Neural cell (in vitro differentiated cells): ENCODE measurements at regions not wholly inside any gene's neighbourhood (a gene's known extent, or its start where the extent isn't known, plus 50 kb on each side); places are given as distances from the start of the nearest gene placed in this dataset.

Source experiments
- H2AFZ ChIP-seq: fragments of 200-600, 300-800 bp; sonication (generic), shearing (Covaris generic); 2 replicates; pipeline ENCODE4 v1.6.0; 2014; ENCODE audit warnings: low read depth, mild to moderate bottlenecking, antibody characterized with exemption, low read length, moderate library complexity
- H3F3A ChIP-seq: fragments of 200-600 bp; shearing (Covaris generic); 2 replicates; pipeline ENCODE4 v1.6.1; 2016; ENCODE audit warnings: mild to moderate bottlenecking, moderate library complexity, mixed read lengths, antibody characterized with exemption, low read length; ENCODE audit not compliant: insufficient read depth, poor library complexity, severe bottlenecking
- H3K27ac ChIP-seq: fragments of 200-600, 300-800 bp; sonication (generic), shearing (Covaris generic); 2 replicates; pipeline ENCODE4 v1.5.1; 2014; ENCODE audit warnings: mild to moderate bottlenecking, low read length, moderate library complexity
- H3K27me3 ChIP-seq: fragments of 300-800, 200-600 bp; sonication (generic), shearing (Covaris generic); 2 replicates; pipeline ENCODE4 v1.6.0; 2014; ENCODE audit warnings: mild to moderate bottlenecking, low read depth, low read length, moderate library complexity; ENCODE audit not compliant: insufficient read depth
- H3K36me3 ChIP-seq: fragments of 300-800, 200-600 bp; sonication (generic), shearing (Covaris generic); 2 replicates; pipeline ENCODE4 v1.5.1; 2014; ENCODE audit warnings: mild to moderate bottlenecking, antibody characterized with exemption, low read length, moderate library complexity; ENCODE audit not compliant: insufficient read depth
- H3K4me2 ChIP-seq: fragments of 300-800, 200-600 bp; sonication (generic), shearing (Covaris generic); 2 replicates; pipeline ENCODE4 v1.6.0; 2014; ENCODE audit warnings: mild to moderate bottlenecking, low read length
- H3K4me3 ChIP-seq: fragments of 300-800, 200-600 bp; sonication (generic), shearing (Covaris generic); 2 replicates; pipeline ENCODE4 v1.5.1; 2014; ENCODE audit warnings: mild to moderate bottlenecking, low read length, moderate library complexity
- H3K79me2 ChIP-seq: fragments of 200-600 bp; shearing (Covaris generic); replicated peaks from 2 replicates; pipeline ENCODE4 v1.6.0; 2014; ENCODE audit warnings: mild to moderate bottlenecking, low read length, moderate library complexity; ENCODE audit not compliant: insufficient read depth
- H3K9ac ChIP-seq: fragments of 300-800, 200-600 bp; sonication (generic), shearing (Covaris generic); 2 replicates; pipeline ENCODE4 v1.6.1; 2016; ENCODE audit warnings: mild to moderate bottlenecking, low read length, mixed read lengths
- H3K9me2 ChIP-seq: fragments of 200-600 bp; shearing (Covaris generic); 2 replicates; pipeline ENCODE4 v1.6.1; 2016; ENCODE audit warnings: mild to moderate bottlenecking, low read length, mixed read lengths; ENCODE audit not compliant: insufficient read depth
- H3K9me3 ChIP-seq: fragments of 200-600, 300-800 bp; sonication (generic), shearing (Covaris generic); 2 replicates; pipeline ENCODE4 v1.6.1; 2016; ENCODE audit warnings: mild to moderate bottlenecking, mixed run types, low read length, moderate library complexity, mixed read lengths
- H4K20me1 ChIP-seq: fragments of 200-600 bp; shearing (Covaris generic); 2 replicates; pipeline ENCODE4 v1.6.1; 2016; ENCODE audit warnings: mild to moderate bottlenecking, mixed run types; ENCODE audit not compliant: insufficient read depth
- EP300 ChIP-seq: fragments of 450-650 bp; conservative IDR thresholded peaks from 2 replicates; pipeline ENCODE4 v1.6.1; 2014; ENCODE audit warnings: antibody characterized with exemption, mild to moderate bottlenecking, moderate library complexity; ENCODE audit not compliant: poor library complexity, severe bottlenecking
- EZH2 ChIP-seq: fragments of 200-600, 300-800 bp; shearing (Covaris generic), sonication (generic); IDR thresholded peaks from 2 replicates; pipeline ENCODE4 v1.6.1; 2014; ENCODE audit warnings: antibody characterized with exemption, low read length, borderline replicate concordance, mild to moderate bottlenecking; ENCODE audit not compliant: insufficient read depth, poor library complexity, severe bottlenecking
- MXI1 ChIP-seq: fragments of 450-650 bp; conservative IDR thresholded peaks from 2 replicates; pipeline ENCODE4 v1.6.1; 2014; ENCODE audit warnings: antibody characterized with exemption, mild to moderate bottlenecking; ENCODE audit not compliant: poor library complexity, severe bottlenecking
- POLR2AphosphoS5 ChIP-seq: IDR thresholded peaks from 2 replicates; pipeline ENCODE4 v1.6.1; 2012
- RAD21 ChIP-seq: fragments of 450-650 bp; conservative IDR thresholded peaks from 2 replicates; pipeline ENCODE4 v1.6.1; 2014; ENCODE audit warnings: antibody characterized with exemption, mild to moderate bottlenecking, moderate library complexity
- SMC3 ChIP-seq: fragments of 450-650 bp; conservative IDR thresholded peaks from 2 replicates; pipeline ENCODE4 v1.6.1; 2014; ENCODE audit warnings: antibody characterized with exemption, mild to moderate bottlenecking, moderate library complexity; ENCODE audit not compliant: poor library complexity
- TAF1 ChIP-seq: IDR thresholded peaks from 2 replicates; pipeline ENCODE4 v1.6.1; 2012; ENCODE audit warnings: low read depth
- TF ChIP-seq, protein P1 (sequence below): IDR thresholded peaks from 2 replicates; pipeline ENCODE4 v1.6.1; 2012; ENCODE audit warnings: borderline replicate concordance
- TF ChIP-seq, protein P2 (sequence below): fragments of 450-650 bp; IDR thresholded peaks from 2 replicates; pipeline ENCODE4 v1.5.1; 2014; ENCODE audit warnings: antibody characterized with exemption, mild to moderate bottlenecking, moderate library complexity; ENCODE audit not compliant: poor library complexity, severe bottlenecking

DNA sequence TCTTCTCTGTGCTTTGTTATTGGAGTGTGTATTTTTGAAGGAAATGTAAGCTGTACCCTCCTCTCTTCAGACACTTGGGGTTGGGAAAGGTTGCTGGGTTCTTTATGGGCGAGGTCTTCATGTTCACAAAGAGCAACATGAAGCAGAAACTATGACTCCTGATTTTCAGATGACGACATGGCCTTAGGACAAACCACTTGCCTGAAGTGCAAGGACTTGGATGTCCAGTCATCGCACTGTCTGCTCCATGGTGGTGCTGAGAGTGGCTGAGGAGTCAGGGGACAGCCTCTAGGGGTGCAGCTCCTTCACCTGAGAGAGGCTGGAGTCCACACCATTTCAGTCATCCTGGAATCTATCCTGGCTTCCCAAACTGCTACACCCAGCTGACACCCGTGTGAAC, 183.9 kb upstream of the CDH5 start:
- Histone ChIP-seq H3K4me3 (no peak overlapping the region), H3K27me3 (no peaks in the 10 kb centered on the region), H4K20me1 (no peaks in the 10 kb centered on the region), H3K9me2 (no peaks in the 10 kb centered on the region), H3K79me2 (no peaks in the 10 kb centered on the region), H3F3A (no peaks in the 10 kb centered on the region), H3K9me3 (no peaks in the 10 kb centered on the region), H2AFZ (no peak overlapping the region), H3K27ac (no peak overlapping the region), H3K4me2 (no peak overlapping the region), H3K36me3 (no peaks in the 10 kb centered on the region), H3K9ac (no peak overlapping the region)
- TF ChIP-seq, protein P1, sequence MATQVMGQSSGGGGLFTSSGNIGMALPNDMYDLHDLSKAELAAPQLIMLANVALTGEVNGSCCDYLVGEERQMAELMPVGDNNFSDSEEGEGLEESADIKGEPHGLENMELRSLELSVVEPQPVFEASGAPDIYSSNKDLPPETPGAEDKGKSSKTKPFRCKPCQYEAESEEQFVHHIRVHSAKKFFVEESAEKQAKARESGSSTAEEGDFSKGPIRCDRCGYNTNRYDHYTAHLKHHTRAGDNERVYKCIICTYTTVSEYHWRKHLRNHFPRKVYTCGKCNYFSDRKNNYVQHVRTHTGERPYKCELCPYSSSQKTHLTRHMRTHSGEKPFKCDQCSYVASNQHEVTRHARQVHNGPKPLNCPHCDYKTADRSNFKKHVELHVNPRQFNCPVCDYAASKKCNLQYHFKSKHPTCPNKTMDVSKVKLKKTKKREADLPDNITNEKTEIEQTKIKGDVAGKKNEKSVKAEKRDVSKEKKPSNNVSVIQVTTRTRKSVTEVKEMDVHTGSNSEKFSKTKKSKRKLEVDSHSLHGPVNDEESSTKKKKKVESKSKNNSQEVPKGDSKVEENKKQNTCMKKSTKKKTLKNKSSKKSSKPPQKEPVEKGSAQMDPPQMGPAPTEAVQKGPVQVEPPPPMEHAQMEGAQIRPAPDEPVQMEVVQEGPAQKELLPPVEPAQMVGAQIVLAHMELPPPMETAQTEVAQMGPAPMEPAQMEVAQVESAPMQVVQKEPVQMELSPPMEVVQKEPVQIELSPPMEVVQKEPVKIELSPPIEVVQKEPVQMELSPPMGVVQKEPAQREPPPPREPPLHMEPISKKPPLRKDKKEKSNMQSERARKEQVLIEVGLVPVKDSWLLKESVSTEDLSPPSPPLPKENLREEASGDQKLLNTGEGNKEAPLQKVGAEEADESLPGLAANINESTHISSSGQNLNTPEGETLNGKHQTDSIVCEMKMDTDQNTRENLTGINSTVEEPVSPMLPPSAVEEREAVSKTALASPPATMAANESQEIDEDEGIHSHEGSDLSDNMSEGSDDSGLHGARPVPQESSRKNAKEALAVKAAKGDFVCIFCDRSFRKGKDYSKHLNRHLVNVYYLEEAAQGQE = no peak
- TF ChIP-seq RAD21 (no peak), POLR2AphosphoS5 (no peak), TAF1 (no peak), EP300 (no peak), EZH2 (no peak), MXI1 (no peak), SMC3 (no peak)
- TF ChIP-seq, protein P2, sequence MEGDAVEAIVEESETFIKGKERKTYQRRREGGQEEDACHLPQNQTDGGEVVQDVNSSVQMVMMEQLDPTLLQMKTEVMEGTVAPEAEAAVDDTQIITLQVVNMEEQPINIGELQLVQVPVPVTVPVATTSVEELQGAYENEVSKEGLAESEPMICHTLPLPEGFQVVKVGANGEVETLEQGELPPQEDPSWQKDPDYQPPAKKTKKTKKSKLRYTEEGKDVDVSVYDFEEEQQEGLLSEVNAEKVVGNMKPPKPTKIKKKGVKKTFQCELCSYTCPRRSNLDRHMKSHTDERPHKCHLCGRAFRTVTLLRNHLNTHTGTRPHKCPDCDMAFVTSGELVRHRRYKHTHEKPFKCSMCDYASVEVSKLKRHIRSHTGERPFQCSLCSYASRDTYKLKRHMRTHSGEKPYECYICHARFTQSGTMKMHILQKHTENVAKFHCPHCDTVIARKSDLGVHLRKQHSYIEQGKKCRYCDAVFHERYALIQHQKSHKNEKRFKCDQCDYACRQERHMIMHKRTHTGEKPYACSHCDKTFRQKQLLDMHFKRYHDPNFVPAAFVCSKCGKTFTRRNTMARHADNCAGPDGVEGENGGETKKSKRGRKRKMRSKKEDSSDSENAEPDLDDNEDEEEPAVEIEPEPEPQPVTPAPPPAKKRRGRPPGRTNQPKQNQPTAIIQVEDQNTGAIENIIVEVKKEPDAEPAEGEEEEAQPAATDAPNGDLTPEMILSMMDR = no peak

GRCh38 chr16:66176731-66177130, 189.8 kb upstream of the CDH5 start:
- Histone ChIP-seq H3K4me3 (no peak overlapping the region), H3K9me2 (no peaks in the 10 kb centered on the region), H3K79me2 (no peaks in the 10 kb centered on the region), H4K20me1 (no peaks in the 10 kb centered on the region), H3K36me3 (no peaks in the 10 kb centered on the region), H3K27me3 (no peaks in the 10 kb centered on the region), H3K9me3 (no peaks in the 10 kb centered on the region), H2AFZ (no peak overlapping the region), H3K9ac (no peak overlapping the region), H3K27ac (no peak overlapping the region), H3K4me2 (no peak overlapping the region), H3F3A (no peaks in the 10 kb centered on the region)
- TF ChIP-seq RAD21 (no peak), EP300 (no peak), SMC3 (no peak), MXI1 (no peak), POLR2AphosphoS5 (no peak), TAF1 (no peak), EZH2 (no peak)
- TF ChIP-seq, protein P1 = no peak
- TF ChIP-seq, protein P2 = no peak
